Embryonic facial prominence (tissue), 1 donor: ENCODE measurements at regions not wholly inside any gene's neighbourhood (a gene's known extent, or its start where the extent isn't known, plus 50 kb on each side); places are given as distances from the start of the nearest gene placed in this dataset.

Source experiments
- DNase-seq: peaks from one replicate; pipeline ENCODE4 v3.0.0-alpha.2; 2016; ENCODE audit errors: extremely low spot score

GRCh38 chr6:21996425-21997118, 300.3 kb downstream of the PRL start:
- no peak for DNase-seq

GRCh38 chr6:21997119-21998037, 299.5 kb downstream of the PRL start:
- DNase-seq = no peak

GRCh38 chr6:21998582-21998981, 298.3 kb downstream of the PRL start:
- no peak for DNase-seq

GRCh38 chr6:21999012-21999528, 297.8 kb downstream of the PRL start:
- no peak for DNase-seq

GRCh38 chr6:21999741-22000140, 297.1 kb downstream of the PRL start:
- no peak for DNase-seq

GRCh38 chr6:22001396-22002027, 295.3 kb downstream of the PRL start:
- no peak for DNase-seq

GRCh38 chr6:22003287-22003686, 293.5 kb downstream of the PRL start:
- DNase-seq = no peak

GRCh38 chr6:22006795-22007194, 290.0 kb downstream of the PRL start:
- DNase-seq = no peak

GRCh38 chr6:22007469-22007868, 289.4 kb downstream of the PRL start:
- no peak for DNase-seq

- no peak for DNase-seq
Observed at GRCh38 chr6:22008248-22008836, 288.5 kb downstream of the PRL start.

- DNase-seq = no peak
Observed at GRCh38 chr6:22010102-22010501, 286.7 kb downstream of the PRL start.

GRCh38 chr6:22015216-22015615, 281.6 kb downstream of the PRL start:
- no peak for DNase-seq

- no peak for DNase-seq
Observed at GRCh38 chr6:22015944-22016343, 280.9 kb downstream of the PRL start.

- DNase-seq = no peak
Observed at GRCh38 chr6:22017272-22017671, 279.6 kb downstream of the PRL start.

- DNase-seq = no peak
Observed at GRCh38 chr6:22017766-22018165, 279.1 kb downstream of the PRL start.

GRCh38 chr6:22019857-22020256, 277.0 kb downstream of the PRL start:
- no peak for DNase-seq

- no peak for DNase-seq
Observed at GRCh38 chr6:22020299-22021003, 276.4 kb downstream of the PRL start.

- no peak for DNase-seq
Observed at GRCh38 chr6:22021966-22022365, 274.9 kb downstream of the PRL start.

- DNase-seq = peak; percentile 40
Observed at GRCh38 chr6:22023937-22024336, 272.9 kb downstream of the PRL start.

GRCh38 chr6:22024973-22025467, 271.8 kb downstream of the PRL start:
- DNase-seq = no peak
